HAP-1 (cell line): ENCODE measurements at regions not wholly inside any gene's neighbourhood (a gene's known extent, or its start where the extent isn't known, plus 50 kb on each side); places are given as distances from the start of the nearest gene placed in this dataset.

Source experiments
- DNase-seq, 2 experiments: peaks; one replicate each; pipeline ENCODE4 v3.0.0-alpha.2; 2016 to 2020; ENCODE audit warnings: low spot score in 2 of 2
- H3K27me3 ChIP-seq: fragments of 250-450 bp; sonication (Bioruptor Pico); 2 replicates; pipeline ENCODE4 v1.5.1; 2020; ENCODE audit warnings: low read depth, mild to moderate bottlenecking, moderate library complexity
- H3K36me3 ChIP-seq: fragments of 250-450 bp; sonication (Bioruptor Pico); replicated peaks from 2 replicates; pipeline ENCODE4 v1.5.1; 2020; ENCODE audit warnings: mild to moderate bottlenecking
- H3K4me1 ChIP-seq: fragments of 250-450 bp; sonication (Bioruptor Pico); 2 replicates; pipeline ENCODE4 v1.5.1; 2020; ENCODE audit warnings: mild to moderate bottlenecking
- H3K4me3 ChIP-seq: fragments of 250-450 bp; sonication (Bioruptor Pico); 2 replicates; pipeline ENCODE4 v1.5.1; 2020; ENCODE audit warnings: mild to moderate bottlenecking, moderate library complexity
- H3K9me3 ChIP-seq: fragments of 250-450 bp; sonication (Bioruptor Pico); 2 replicates; pipeline ENCODE4 v1.5.1; 2020; ENCODE audit warnings: mild to moderate bottlenecking, moderate library complexity
- in situ Hi-C: fragments of 300-500 bp; cut with MboI; formaldehyde crosslinking; loops from 3 replicates; pipeline ENCODE4 v1.14.3; 2020; ENCODE audit warnings: low sequenced_read_pairs, inconsistent platforms, mixed read lengths

- Histone ChIP-seq H3K27me3 (no peaks in the 10 kb centered on the region), H3K4me3 (no peak overlapping the region), H3K36me3 (no peaks in the 10 kb centered on the region), H3K4me1 (peaks cover 8% of the 10 kb centered on the region), H3K9me3 (no peaks in the 10 kb centered on the region)
- no peak for DNase-seq
- in situ Hi-C loops: no loop called here
These were observed 187.5 kb upstream of the PRDM9 start for GRCh38 chr5:23319901-23320300.

GRCh38 chr5:23318960-23319359 is 188.4 kb upstream of the PRDM9 start:
- DNase-seq: no peak
- peaks cover 8% of the 10 kb centered on the region for H3K4me1 ChIP-seq
- no peaks in the 10 kb centered on the region for H3K27me3 ChIP-seq
- no peaks in the 10 kb centered on the region for H3K9me3 ChIP-seq
- in situ Hi-C loops: no loop called here
- H3K4me3 ChIP-seq: no peak overlapping the region
- H3K36me3 ChIP-seq: no peaks in the 10 kb centered on the region

GRCh38 chr5:23318166-23318565 is 189.2 kb upstream of the PRDM9 start:
- in situ Hi-C loops: no loop called here
- H3K4me3 ChIP-seq: no peak overlapping the region
- no peak for DNase-seq
- peaks cover 8% of the 10 kb centered on the region for H3K4me1 ChIP-seq
- H3K9me3 ChIP-seq: no peaks in the 10 kb centered on the region
- no peaks in the 10 kb centered on the region for H3K36me3 ChIP-seq
- no peaks in the 10 kb centered on the region for H3K27me3 ChIP-seq

- H3K27me3 ChIP-seq: no peaks in the 10 kb centered on the region
- peak in 1 of 2 experiments; percentile 3 for DNase-seq
- no peak overlapping the region for H3K4me3 ChIP-seq
- H3K4me1 ChIP-seq: peaks cover 8% of the 10 kb centered on the region
- H3K36me3 ChIP-seq: no peaks in the 10 kb centered on the region
- no peaks in the 10 kb centered on the region for H3K9me3 ChIP-seq
- in situ Hi-C loops: no loop called here
These were observed 191.3 kb upstream of the PRDM9 start for GRCh38 chr5:23316060-23316591.

- Histone ChIP-seq H3K36me3 (no peaks in the 10 kb centered on the region), H3K4me3 (no peak overlapping the region), H3K4me1 (peaks cover 8% of the 10 kb centered on the region), H3K27me3 (no peaks in the 10 kb centered on the region), H3K9me3 (no peaks in the 10 kb centered on the region)
- DNase-seq: no peak
- in situ Hi-C loops: no loop called here
These were observed 192.6 kb upstream of the PRDM9 start for GRCh38 chr5:23314827-23315226.

DNA sequence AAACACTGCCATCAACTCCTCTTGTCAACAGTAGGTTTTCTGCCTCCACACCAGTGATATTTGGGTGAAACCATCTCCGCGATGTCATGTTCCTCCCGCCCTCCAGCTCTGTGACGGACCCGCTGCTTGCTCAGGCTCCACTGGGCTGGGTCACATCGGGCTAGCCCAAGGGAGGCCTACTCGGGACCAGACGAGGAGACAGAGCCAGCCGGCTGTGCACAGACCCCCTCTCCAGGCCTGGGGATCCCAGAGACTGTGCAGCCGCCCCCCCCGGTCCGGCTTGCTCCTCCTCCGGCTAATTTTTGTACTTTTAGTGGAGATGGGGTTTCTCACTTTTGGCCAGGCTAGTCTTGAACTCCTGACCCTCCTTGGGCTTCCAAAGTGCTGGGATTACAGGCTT is 202.4 kb upstream of the PRDM9 start:
- H3K36me3 ChIP-seq: no peaks in the 10 kb centered on the region
- DNase-seq: no peak
- in situ Hi-C loops: no loop called here
- no peak overlapping the region for H3K4me3 ChIP-seq
- H3K27me3 ChIP-seq: no peaks in the 10 kb centered on the region
- no peaks in the 10 kb centered on the region for H3K4me1 ChIP-seq
- H3K9me3 ChIP-seq: no peaks in the 10 kb centered on the region

GRCh38 chr5:23303836-23304235 is 203.6 kb upstream of the PRDM9 start:
- no peak for DNase-seq
- in situ Hi-C loops: no loop called here
- Histone ChIP-seq H3K36me3 (no peaks in the 10 kb centered on the region), H3K4me3 (no peak overlapping the region), H3K27me3 (no peaks in the 10 kb centered on the region), H3K4me1 (no peaks in the 10 kb centered on the region), H3K9me3 (no peaks in the 10 kb centered on the region)

- Histone ChIP-seq H3K9me3 (no peaks in the 10 kb centered on the region), H3K27me3 (no peaks in the 10 kb centered on the region), H3K36me3 (no peaks in the 10 kb centered on the region), H3K4me3 (no peak overlapping the region), H3K4me1 (no peaks in the 10 kb centered on the region)
- no peak for DNase-seq
- in situ Hi-C loops: no loop called here
These were observed 204.0 kb upstream of the PRDM9 start for GRCh38 chr5:23303435-23303834.

- in situ Hi-C loops: no loop called here
These were observed 205.0 kb upstream of the PRDM9 start for GRCh38 chr5:23302438-23302837.

DNA sequence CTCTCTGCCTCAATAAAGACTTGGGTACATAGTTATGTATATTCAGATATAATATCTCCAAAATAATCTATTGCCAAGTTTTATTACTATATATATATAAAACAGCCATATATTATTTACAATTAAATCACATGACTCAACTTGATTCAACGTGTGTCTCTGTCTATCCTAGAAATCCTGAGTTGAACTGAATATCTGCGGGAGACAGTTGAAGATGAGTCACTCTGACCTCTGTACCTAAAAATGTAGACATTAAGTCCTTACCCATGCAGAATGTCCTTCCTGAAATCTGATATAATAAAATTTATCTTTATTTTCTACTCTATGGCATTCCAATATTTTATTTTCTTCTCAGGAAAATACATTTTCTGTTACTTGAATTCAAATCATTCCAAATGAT is 218.2 kb upstream of the PRDM9 start:
- Histone ChIP-seq H3K27me3 (no peaks in the 10 kb centered on the region), H3K9me3 (no peaks in the 10 kb centered on the region), H3K36me3 (no peaks in the 10 kb centered on the region), H3K4me1 (peaks cover 13% of the 10 kb centered on the region), H3K4me3 (no peak overlapping the region)
- in situ Hi-C loops: no loop called here
- no peak for DNase-seq

More at GRCh38 chr5:23302438-23302837, 205.0 kb upstream of the PRDM9 start:
- H3K36me3 ChIP-seq: no peaks in the 10 kb centered on the region
- H3K4me1 ChIP-seq: no peaks in the 10 kb centered on the region
- H3K4me3 ChIP-seq: no peak overlapping the region
- no peaks in the 10 kb centered on the region for H3K9me3 ChIP-seq
- peak in 1 of 2 experiments; percentile 21 for DNase-seq
- no peaks in the 10 kb centered on the region for H3K27me3 ChIP-seq

DNA sequence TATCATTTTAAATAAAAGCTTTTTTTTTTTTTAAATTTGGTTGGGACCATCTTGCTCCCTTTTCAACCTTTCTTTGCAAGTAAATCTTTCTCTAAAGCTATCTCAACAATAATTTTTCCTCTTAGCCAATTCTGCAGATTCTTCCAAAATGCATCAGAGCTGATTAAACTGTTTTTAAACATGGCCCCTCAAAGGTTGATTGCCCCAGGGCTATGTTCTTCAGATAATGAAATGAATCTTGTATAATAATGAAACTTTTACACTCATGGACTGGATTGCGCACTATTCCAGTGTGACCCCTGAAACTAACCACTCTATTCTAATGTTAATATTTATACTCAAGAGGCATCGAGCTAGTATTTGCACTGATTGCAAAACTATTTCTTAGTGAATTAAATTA is 222.8 kb upstream of the PRDM9 start:
- no peaks in the 10 kb centered on the region for H3K27me3 ChIP-seq
- peak; percentile 73 to 90 for DNase-seq
- no peak overlapping the region for H3K4me3 ChIP-seq
- H3K36me3 ChIP-seq: no peaks in the 10 kb centered on the region
- H3K9me3 ChIP-seq: no peaks in the 10 kb centered on the region
- H3K4me1 ChIP-seq: peaks cover 24% of the 10 kb centered on the region
- in situ Hi-C loops: no loop called here

DNA sequence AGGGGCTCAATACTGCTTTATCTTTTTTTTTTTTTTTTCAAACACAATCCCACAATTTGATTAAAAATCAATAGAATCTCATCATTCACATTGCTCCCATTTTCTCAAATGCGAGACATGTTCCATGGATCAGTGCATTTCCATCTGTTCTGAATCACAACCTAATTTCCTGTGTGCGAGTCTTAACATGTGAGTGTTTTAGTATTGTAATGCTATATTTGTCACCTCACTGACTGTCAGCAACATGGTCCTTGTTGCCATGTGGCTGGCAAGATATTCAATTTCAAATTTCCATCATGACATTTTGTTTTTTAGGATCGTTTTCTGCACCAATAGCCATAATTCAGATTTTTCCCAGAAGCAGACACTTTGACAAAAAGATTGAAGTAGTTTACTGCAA is 233.2 kb upstream of the PRDM9 start:
- Histone ChIP-seq H3K4me3 (no peak overlapping the region), H3K9me3 (no peaks in the 10 kb centered on the region), H3K4me1 (no peaks in the 10 kb centered on the region), H3K27me3 (no peaks in the 10 kb centered on the region), H3K36me3 (no peaks in the 10 kb centered on the region)
- in situ Hi-C loops: no loop called here
- no peak for DNase-seq

DNA sequence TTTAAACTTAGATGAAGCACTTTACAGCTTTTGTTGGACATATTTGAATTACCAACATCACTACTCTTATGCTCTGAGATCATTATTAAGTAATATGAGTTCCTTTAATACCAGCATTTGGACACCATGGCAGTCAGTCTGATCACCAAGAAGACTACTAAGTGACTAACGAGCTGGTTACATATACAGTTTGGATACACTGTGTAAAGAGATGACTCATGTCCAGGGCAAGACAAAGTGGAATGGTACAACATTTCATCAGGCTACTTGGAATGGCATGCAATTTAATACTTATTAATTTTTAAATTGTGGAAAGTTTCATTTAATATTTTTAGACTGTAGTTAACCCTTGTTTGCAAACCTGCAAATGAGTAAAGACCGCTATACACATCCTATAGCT is 237.4 kb upstream of the PRDM9 start:
- Histone ChIP-seq H3K9me3 (no peaks in the 10 kb centered on the region), H3K36me3 (no peaks in the 10 kb centered on the region), H3K4me1 (peaks cover 6% of the 10 kb centered on the region), H3K27me3 (no peaks in the 10 kb centered on the region), H3K4me3 (no peak overlapping the region)
- no peak for DNase-seq
- in situ Hi-C loops: no loop called here

GRCh38 chr5:23268136-23268535 is 239.3 kb upstream of the PRDM9 start:
- Histone ChIP-seq H3K4me1 (peaks cover 9% of the 10 kb centered on the region), H3K9me3 (no peaks in the 10 kb centered on the region), H3K27me3 (no peaks in the 10 kb centered on the region), H3K36me3 (no peaks in the 10 kb centered on the region), H3K4me3 (no peak overlapping the region)
- in situ Hi-C loops: no loop called here
- DNase-seq: no peak

DNA sequence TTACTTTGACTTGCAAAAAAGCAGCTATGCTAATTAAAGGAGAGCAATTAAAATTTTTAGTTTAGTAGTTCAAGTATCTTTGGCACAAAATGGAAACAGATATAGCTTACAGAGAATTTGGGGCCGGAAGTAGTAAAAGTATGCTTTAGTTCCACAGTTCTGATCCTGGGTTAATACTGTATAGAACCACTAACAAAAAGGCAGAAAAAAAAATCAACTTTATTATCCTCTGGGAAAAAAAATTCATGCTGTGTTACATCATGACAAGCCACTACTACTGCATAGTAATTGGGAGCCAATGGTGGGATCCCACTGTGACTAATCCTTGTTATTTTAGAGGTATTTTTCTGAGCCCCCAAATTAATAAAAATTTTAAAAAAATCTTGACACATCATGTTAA is 246.8 kb upstream of the PRDM9 start:
- peaks cover 9% of the 10 kb centered on the region for H3K4me1 ChIP-seq
- H3K9me3 ChIP-seq: no peaks in the 10 kb centered on the region
- no peak overlapping the region for H3K4me3 ChIP-seq
- no peaks in the 10 kb centered on the region for H3K36me3 ChIP-seq
- DNase-seq: no peak
- H3K27me3 ChIP-seq: no peaks in the 10 kb centered on the region
- in situ Hi-C loops: no loop called here
